ENCODE measurements at regions not wholly inside any gene's neighbourhood (a gene's known extent, or its start where the extent isn't known, plus 50 kb on each side); places are given as distances from the start of the nearest gene placed in this dataset.
A peak's percentile ranks its signal among the peaks of the same experiment; 100 is the strongest.

DNA sequence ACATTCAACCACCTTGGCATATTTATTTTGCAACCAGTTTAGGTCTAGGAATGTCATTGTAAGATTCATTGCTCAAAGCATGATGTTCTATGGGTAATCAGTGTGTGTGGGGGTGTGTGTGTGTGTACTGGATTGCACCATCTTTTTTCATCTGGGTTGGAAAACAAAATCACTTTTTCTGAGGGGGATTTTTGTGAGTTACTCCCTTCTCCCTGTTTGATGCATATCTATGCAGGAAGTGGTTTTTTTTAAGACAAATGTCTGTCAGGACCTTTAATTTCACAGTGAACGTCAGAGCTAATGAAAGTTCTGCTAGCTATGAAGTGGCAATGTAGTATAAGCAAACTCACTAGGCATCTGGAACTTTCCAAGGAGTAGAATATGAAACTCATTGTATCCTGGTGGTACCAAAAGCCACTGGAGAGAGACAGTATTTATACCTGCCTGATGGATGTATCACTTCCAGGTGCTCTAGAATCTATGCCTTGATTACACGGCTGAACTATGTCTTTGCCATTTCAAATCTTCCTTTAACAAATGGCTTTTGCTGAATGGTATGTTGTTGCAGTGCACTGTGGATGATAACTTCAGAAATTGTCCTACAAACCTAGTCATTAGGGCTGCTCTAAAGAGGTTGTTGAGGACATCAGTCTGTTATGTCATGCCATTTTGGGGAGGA, 101.5 kb downstream of the TMSB4Y start (continued):
- TF ChIP-seq, protein P1, sequence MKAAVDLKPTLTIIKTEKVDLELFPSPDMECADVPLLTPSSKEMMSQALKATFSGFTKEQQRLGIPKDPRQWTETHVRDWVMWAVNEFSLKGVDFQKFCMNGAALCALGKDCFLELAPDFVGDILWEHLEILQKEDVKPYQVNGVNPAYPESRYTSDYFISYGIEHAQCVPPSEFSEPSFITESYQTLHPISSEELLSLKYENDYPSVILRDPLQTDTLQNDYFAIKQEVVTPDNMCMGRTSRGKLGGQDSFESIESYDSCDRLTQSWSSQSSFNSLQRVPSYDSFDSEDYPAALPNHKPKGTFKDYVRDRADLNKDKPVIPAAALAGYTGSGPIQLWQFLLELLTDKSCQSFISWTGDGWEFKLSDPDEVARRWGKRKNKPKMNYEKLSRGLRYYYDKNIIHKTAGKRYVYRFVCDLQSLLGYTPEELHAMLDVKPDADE (IDR thresholded peaks at IDR 0.05) = no peak
- TF ChIP-seq CREB1 (CRISPR knock-in tag; IDR thresholded peaks at IDR 0.05; ENCODE audit: low read depth) (no peak), NANOG (IDR thresholded peaks at IDR 0.05; ENCODE audit: borderline replicate concordance) (no peak), EZH2 (IDR thresholded peaks at IDR 0.05; ENCODE audit: low read depth, unreplicated experiment) (no peak), ZNF331 (CRISPR knock-in tag; IDR thresholded peaks at IDR 0.05; ENCODE audit: low read depth) (no peak), POLR2AphosphoS5 (IDR thresholded peaks at IDR 0.05; ENCODE audit: low read depth) (no peak)
- TF ChIP-seq, protein P2, sequence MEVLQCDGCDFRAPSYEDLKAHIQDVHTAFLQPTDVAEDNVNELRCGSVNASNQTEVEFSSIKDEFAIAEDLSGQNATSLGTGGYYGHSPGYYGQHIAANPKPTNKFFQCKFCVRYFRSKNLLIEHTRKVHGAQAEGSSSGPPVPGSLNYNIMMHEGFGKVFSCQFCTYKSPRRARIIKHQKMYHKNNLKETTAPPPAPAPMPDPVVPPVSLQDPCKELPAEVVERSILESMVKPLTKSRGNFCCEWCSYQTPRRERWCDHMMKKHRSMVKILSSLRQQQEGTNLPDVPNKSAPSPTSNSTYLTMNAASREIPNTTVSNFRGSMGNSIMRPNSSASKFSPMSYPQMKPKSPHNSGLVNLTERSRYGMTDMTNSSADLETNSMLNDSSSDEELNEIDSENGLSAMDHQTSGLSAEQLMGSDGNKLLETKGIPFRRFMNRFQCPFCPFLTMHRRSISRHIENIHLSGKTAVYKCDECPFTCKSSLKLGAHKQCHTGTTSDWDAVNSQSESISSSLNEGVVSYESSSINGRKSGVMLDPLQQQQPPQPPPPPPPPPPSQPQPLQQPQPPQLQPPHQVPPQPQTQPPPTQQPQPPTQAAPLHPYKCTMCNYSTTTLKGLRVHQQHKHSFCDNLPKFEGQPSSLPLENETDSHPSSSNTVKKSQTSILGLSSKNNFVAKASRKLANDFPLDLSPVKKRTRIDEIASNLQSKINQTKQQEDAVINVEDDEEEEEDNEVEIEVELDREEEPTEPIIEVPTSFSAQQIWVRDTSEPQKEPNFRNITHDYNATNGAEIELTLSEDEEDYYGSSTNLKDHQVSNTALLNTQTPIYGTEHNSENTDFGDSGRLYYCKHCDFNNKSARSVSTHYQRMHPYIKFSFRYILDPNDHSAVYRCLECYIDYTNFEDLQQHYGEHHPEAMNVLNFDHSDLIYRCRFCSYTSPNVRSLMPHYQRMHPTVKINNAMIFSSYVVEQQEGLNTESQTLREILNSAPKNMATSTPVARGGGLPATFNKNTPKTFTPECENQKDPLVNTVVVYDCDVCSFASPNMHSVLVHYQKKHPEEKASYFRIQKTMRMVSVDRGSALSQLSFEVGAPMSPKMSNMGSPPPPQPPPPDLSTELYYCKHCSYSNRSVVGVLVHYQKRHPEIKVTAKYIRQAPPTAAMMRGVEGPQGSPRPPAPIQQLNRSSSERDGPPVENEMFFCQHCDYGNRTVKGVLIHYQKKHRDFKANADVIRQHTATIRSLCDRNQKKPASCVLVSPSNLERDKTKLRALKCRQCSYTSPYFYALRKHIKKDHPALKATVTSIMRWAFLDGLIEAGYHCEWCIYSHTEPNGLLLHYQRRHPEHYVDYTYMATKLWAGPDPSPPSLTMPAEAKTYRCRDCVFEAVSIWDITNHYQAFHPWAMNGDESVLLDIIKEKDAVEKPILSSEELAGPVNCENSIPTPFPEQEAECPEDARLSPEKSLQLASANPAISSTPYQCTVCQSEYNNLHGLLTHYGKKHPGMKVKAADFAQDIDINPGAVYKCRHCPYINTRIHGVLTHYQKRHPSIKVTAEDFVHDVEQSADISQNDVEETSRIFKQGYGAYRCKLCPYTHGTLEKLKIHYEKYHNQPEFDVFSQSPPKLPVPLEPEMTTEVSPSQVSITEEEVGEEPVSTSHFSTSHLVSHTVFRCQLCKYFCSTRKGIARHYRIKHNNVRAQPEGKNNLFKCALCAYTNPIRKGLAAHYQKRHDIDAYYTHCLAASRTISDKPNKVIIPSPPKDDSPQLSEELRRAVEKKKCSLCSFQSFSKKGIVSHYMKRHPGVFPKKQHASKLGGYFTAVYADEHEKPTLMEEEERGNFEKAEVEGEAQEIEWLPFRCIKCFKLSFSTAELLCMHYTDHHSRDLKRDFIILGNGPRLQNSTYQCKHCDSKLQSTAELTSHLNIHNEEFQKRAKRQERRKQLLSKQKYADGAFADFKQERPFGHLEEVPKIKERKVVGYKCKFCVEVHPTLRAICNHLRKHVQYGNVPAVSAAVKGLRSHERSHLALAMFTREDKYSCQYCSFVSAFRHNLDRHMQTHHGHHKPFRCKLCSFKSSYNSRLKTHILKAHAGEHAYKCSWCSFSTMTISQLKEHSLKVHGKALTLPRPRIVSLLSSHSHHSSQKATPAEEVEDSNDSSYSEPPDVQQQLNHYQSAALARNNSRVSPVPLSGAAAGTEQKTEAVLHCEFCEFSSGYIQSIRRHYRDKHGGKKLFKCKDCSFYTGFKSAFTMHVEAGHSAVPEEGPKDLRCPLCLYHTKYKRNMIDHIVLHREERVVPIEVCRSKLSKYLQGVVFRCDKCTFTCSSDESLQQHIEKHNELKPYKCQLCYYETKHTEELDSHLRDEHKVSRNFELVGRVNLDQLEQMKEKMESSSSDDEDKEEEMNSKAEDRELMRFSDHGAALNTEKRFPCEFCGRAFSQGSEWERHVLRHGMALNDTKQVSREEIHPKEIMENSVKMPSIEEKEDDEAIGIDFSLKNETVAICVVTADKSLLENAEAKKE (CRISPR knock-in tag; IDR thresholded peaks at IDR 0.05) = no peak

GRCh38 chrY:13805736-13806067, 102.0 kb downstream of the TMSB4Y start:
- peaks cover 65% of the 10 kb centered on the region for H3K36me3 Mint-ChIP-seq (ENCODE audit: low read depth)
- H3K9me3 Mint-ChIP-seq = peaks cover 31% of the 10 kb centered on the region
- Histone ChIP-seq H3K27me3 (ENCODE audit: insufficient read depth) (no peaks in the 10 kb centered on the region), H3K36me3 (ENCODE audit: insufficient read depth) (peaks cover 11% of the 10 kb centered on the region; the same call in 1 of the 2 replicates), H3F3A (replicated peaks; ENCODE audit: low read depth) (0 out of 2 replicates have a peak, but pooled peaks cover 8% of the 10 kb centered on the region), H3K4me2 (no peak overlapping the region), H2AFZ (no peak overlapping the region), H3K4me3 (no peak overlapping the region), H4K20me1 (replicated peaks; ENCODE audit: insufficient read depth) (no peaks in the 10 kb centered on the region), H3K9me2 (ENCODE audit: insufficient read depth) (no peaks in the 10 kb centered on the region), H3K4me1 (ENCODE audit: insufficient read depth) (peaks cover 36% of the 10 kb centered on the region), H3K27ac (ENCODE audit: low read depth) (peak overlapping the region; percentile 99; the same call in 1 of the 2 replicates), H3K79me2 (replicated peaks; ENCODE audit: insufficient read depth) (peaks cover 50% of the 10 kb centered on the region)
- H3K4me1 Mint-ChIP-seq = peaks cover 53% of the 10 kb centered on the region
- H3K4me3 Mint-ChIP-seq = no peak overlapping the region
- H3K27me3 Mint-ChIP-seq (ENCODE audit: insufficient read depth, low read depth, poor library complexity) = peaks cover 6% of the 10 kb centered on the region
- H3K27ac Mint-ChIP-seq = peak overlapping the region; percentile 97; the same call in 1 of the 2 replicates
- ATAC-seq = no peak
- no peak for DNase-seq (ENCODE audit: low spot score)
- TF ChIP-seq EZH2 (IDR thresholded peaks at IDR 0.05; ENCODE audit: low read depth, unreplicated experiment) (no peak), ZNF331 (CRISPR knock-in tag; IDR thresholded peaks at IDR 0.05; ENCODE audit: low read depth) (no peak), JUNB (IDR thresholded peaks at IDR 0.05; ENCODE audit: unreplicated experiment) (no peak)
- TF ChIP-seq, protein P2 (CRISPR knock-in tag; IDR thresholded peaks at IDR 0.05) = no peak

All from GM23338 (cell line).